HEK293T (cell line): ENCODE measurements at regions not wholly inside any gene's neighbourhood (a gene's known extent, or its start where the extent isn't known, plus 50 kb on each side); places are given as distances from the start of the nearest gene placed in this dataset.

Source experiments
- ARNT ChIP-seq: fragments of 450-650 bp; IDR thresholded peaks from 2 replicates; pipeline ENCODE4 v1.6.1; 2017; ENCODE audit warnings: mild to moderate bottlenecking
- BHLHE40 ChIP-seq: fragments of 450-650 bp; IDR thresholded peaks from 2 replicates; pipeline ENCODE4 v1.6.1; 2016; ENCODE audit warnings: mild to moderate bottlenecking, moderate library complexity, borderline replicate concordance
- ELF4 ChIP-seq: fragments of 450-650 bp; IDR thresholded peaks from 2 replicates; pipeline ENCODE4 v1.6.1; 2017; ENCODE audit warnings: antibody characterized with exemption
- FOXA1 ChIP-seq: fragments of 450-650 bp; IDR thresholded peaks from 2 replicates; pipeline ENCODE4 v1.6.1; 2016; ENCODE audit warnings: mild to moderate bottlenecking
- FOXK2 ChIP-seq: fragments of 450-650 bp; IDR thresholded peaks from 2 replicates; pipeline ENCODE4 v1.6.1; 2016; ENCODE audit warnings: mild to moderate bottlenecking
- FOXM1 ChIP-seq: fragments of 450-650 bp; IDR thresholded peaks from 2 replicates; pipeline ENCODE4 v1.6.1; 2017; ENCODE audit warnings: mild to moderate bottlenecking, borderline replicate concordance
- LEF1 ChIP-seq: fragments of 450-650 bp; IDR thresholded peaks from 2 replicates; pipeline ENCODE4 v1.6.1; 2017; ENCODE audit warnings: mild to moderate bottlenecking, borderline replicate concordance
- NFRKB ChIP-seq: fragments of 450-650 bp; IDR thresholded peaks from 2 replicates; pipeline ENCODE4 v1.6.1; 2016; ENCODE audit warnings: mild to moderate bottlenecking, moderate library complexity
- SP1 ChIP-seq: fragments of 450-650 bp; IDR thresholded peaks from 2 replicates; pipeline ENCODE4 v1.6.1; 2017
- SUZ12 ChIP-seq: fragments of 450-650 bp; IDR thresholded peaks from 2 replicates; pipeline ENCODE4 v1.6.1; 2016; ENCODE audit warnings: mild to moderate bottlenecking
- TARDBP ChIP-seq: fragments of 450-650 bp; IDR thresholded peaks from 2 replicates; pipeline ENCODE4 v1.6.1; 2016

- TF ChIP-seq BHLHE40 (no peak), FOXA1 (no peak), NFRKB (no peak), LEF1 (no peak), FOXK2 (no peak), SUZ12 (no peak), FOXM1 (no peak), ELF4 (no peak), TARDBP (no peak), SP1 (no peak), ARNT (no peak)
These were observed 67.2 kb upstream of the SATB2 start for GRCh38 chr2:199524689-199525574.
